ENCODE measurements at regions not wholly inside any gene's neighbourhood (a gene's known extent, or its start where the extent isn't known, plus 50 kb on each side); places are given as distances from the start of the nearest gene placed in this dataset.

DNA sequence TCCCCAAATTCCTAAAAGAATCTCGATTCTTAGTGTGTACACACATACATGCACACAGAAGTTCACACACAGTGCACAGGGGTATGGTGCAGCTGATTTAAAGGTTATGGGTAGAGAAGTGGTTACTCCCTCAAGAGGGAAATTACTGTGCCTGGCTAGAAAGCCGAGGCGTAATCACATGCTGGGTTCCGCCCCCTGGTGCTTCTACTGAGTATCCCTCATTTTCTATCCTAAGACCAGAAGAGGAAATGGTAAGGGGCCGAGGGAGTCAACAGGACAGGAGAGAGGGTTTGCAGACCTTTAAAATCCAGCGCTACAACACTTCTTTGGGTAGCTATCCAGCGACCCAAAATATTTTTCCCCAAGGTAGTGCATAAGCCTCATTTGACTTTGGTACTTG, 147.3 kb upstream of the TMEM196 start:
- TF ChIP-seq CTCF (conservative IDR thresholded peaks at IDR 0.05) (no peak), EZH2 (IDR thresholded peaks at IDR 0.05; ENCODE audit: low read depth) (no peak)
